Memory B cell (primary cell): ENCODE measurements at regions not wholly inside any gene's neighbourhood (a gene's known extent, or its start where the extent isn't known, plus 50 kb on each side); places are given as distances from the start of the nearest gene placed in this dataset.
"Not testable (repeated sequence)": the region's sequence is repeated elsewhere in the genome, so short reads cannot be mapped to it uniquely, and the experiment has no call there.

ENCODE experiments used
- ATAC-seq: fragments of 150-1000 bp; cut with Tn5 transposase; 2 replicates; pipeline ENCODE4 v1.10.0; 2021; ENCODE audit warnings: low read depth, mild to moderate bottlenecking, moderate library complexity
- DNase-seq, 2 donors: peaks; one replicate each; pipeline ENCODE4 v3.0.0; 2022; ENCODE audit warnings: low spot score in 2 of 2
- H3K27ac Mint-ChIP-seq: one replicate; pipeline ENCODE4 v1.8.0; 2022; ENCODE audit warnings: mild to moderate bottlenecking, moderate library complexity, mixed read lengths
- H3K27me3 Mint-ChIP-seq: one replicate; pipeline ENCODE4 v1.8.0; 2022; ENCODE audit warnings: mixed read lengths
- H3K36me3 Mint-ChIP-seq: one replicate; pipeline ENCODE4 v1.8.0; 2022; ENCODE audit warnings: mild to moderate bottlenecking, mixed read lengths
- H3K4me1 Mint-ChIP-seq: one replicate; pipeline ENCODE4 v1.8.0; 2022; ENCODE audit warnings: mixed read lengths
- H3K4me3 Mint-ChIP-seq: one replicate; pipeline ENCODE4 v1.8.0; 2022; ENCODE audit warnings: mild to moderate bottlenecking, moderate library complexity, mixed read lengths
- H3K9me3 Mint-ChIP-seq: one replicate; pipeline ENCODE4 v1.8.0; 2022; ENCODE audit warnings: mixed read lengths

DNA sequence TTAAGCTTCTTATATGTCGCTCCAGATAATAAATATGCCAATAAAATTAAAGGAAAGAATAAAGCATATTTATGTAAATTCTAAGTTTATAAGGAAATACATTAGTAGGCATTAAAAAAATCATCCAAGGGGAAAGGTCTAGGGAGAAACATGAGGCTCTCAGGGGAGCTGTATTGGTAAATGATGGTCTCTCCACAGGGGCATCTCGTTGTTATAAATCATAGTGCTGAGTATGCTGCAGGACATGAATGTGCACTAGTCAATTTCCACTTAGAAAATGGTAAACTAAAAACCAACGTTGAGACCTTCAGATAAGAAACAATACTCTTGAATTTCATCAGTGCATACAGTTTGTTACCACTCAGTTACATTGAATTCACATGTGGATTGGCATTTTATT, 194.0 kb upstream of the AHR start:
- Mint-ChIP-seq H3K36me3 (no peaks in the 10 kb centered on the region), H3K27me3 (no peaks in the 10 kb centered on the region), H3K27ac (no peak overlapping the region), H3K4me1 (no peaks in the 10 kb centered on the region), H3K9me3 (peaks cover 3% of the 10 kb centered on the region), H3K4me3 (no peak overlapping the region)
- no peak for ATAC-seq
- no peak for DNase-seq

- Mint-ChIP-seq H3K27me3 (no peaks in the 10 kb centered on the region), H3K9me3 (peaks cover 3% of the 10 kb centered on the region), H3K4me3 (no peak overlapping the region), H3K27ac (no peak overlapping the region), H3K4me1 (no peaks in the 10 kb centered on the region), H3K36me3 (no peaks in the 10 kb centered on the region)
- ATAC-seq: no peak
- no peak for DNase-seq
Observed at GRCh38 chr7:17105701-17106100, 192.8 kb upstream of the AHR start.

- no peak overlapping the region for H3K4me3 Mint-ChIP-seq
- no peaks in the 10 kb centered on the region for H3K4me1 Mint-ChIP-seq
- H3K9me3 Mint-ChIP-seq: no peaks in the 10 kb centered on the region
- no peak for ATAC-seq
- H3K36me3 Mint-ChIP-seq: no peaks in the 10 kb centered on the region
- no peaks in the 10 kb centered on the region for H3K27me3 Mint-ChIP-seq
- DNase-seq: no peak
- no peak overlapping the region for H3K27ac Mint-ChIP-seq
Observed at GRCh38 chr7:17108049-17108584, 190.3 kb upstream of the AHR start.

- H3K9me3 Mint-ChIP-seq: no peaks in the 10 kb centered on the region
- no peak overlapping the region for H3K4me3 Mint-ChIP-seq
- H3K4me1 Mint-ChIP-seq: no peaks in the 10 kb centered on the region
- H3K36me3 Mint-ChIP-seq: no peaks in the 10 kb centered on the region
- DNase-seq: no peak
- H3K27me3 Mint-ChIP-seq: no peaks in the 10 kb centered on the region
- ATAC-seq: no peak
- H3K27ac Mint-ChIP-seq: no peak overlapping the region
Observed at GRCh38 chr7:17109020-17109419, 189.4 kb upstream of the AHR start.

GRCh38 chr7:17113770-17114169, 184.7 kb upstream of the AHR start:
- not testable (repeated sequence) for H3K36me3 Mint-ChIP-seq, ATAC-seq, H3K27me3 Mint-ChIP-seq, DNase-seq, H3K4me3 Mint-ChIP-seq, H3K4me1 Mint-ChIP-seq, H3K27ac Mint-ChIP-seq, H3K9me3 Mint-ChIP-seq

- ATAC-seq: no peak
- H3K4me1 Mint-ChIP-seq: peaks cover 4% of the 10 kb centered on the region
- H3K27me3 Mint-ChIP-seq: peaks cover 1% of the 10 kb centered on the region
- peaks cover 2% of the 10 kb centered on the region for H3K9me3 Mint-ChIP-seq
- H3K4me3 Mint-ChIP-seq: no peak overlapping the region
- H3K36me3 Mint-ChIP-seq: no peaks in the 10 kb centered on the region
- no peak overlapping the region for H3K27ac Mint-ChIP-seq
- DNase-seq: no peak
Observed at GRCh38 chr7:17118412-17118811, 180.0 kb upstream of the AHR start.

GRCh38 chr7:17120756-17121155, 177.7 kb upstream of the AHR start:
- no peak for ATAC-seq
- Mint-ChIP-seq H3K27ac (no peak overlapping the region), H3K27me3 (peaks cover 1% of the 10 kb centered on the region)

GRCh38 chr7:17121671-17122070, 176.8 kb upstream of the AHR start:
- Mint-ChIP-seq H3K4me3 (no peak overlapping the region), H3K27me3 (peaks cover 1% of the 10 kb centered on the region), H3K27ac (no peak overlapping the region), H3K9me3 (no peaks in the 10 kb centered on the region), H3K36me3 (no peaks in the 10 kb centered on the region), H3K4me1 (peaks cover 4% of the 10 kb centered on the region)
- ATAC-seq (no peak), DNase-seq (no peak)

More at GRCh38 chr7:17120756-17121155, 177.7 kb upstream of the AHR start:
- no peaks in the 10 kb centered on the region for H3K36me3 Mint-ChIP-seq
- H3K4me3 Mint-ChIP-seq: no peak overlapping the region
- H3K9me3 Mint-ChIP-seq: no peaks in the 10 kb centered on the region
- peaks cover 4% of the 10 kb centered on the region for H3K4me1 Mint-ChIP-seq
- DNase-seq: no peak

DNA sequence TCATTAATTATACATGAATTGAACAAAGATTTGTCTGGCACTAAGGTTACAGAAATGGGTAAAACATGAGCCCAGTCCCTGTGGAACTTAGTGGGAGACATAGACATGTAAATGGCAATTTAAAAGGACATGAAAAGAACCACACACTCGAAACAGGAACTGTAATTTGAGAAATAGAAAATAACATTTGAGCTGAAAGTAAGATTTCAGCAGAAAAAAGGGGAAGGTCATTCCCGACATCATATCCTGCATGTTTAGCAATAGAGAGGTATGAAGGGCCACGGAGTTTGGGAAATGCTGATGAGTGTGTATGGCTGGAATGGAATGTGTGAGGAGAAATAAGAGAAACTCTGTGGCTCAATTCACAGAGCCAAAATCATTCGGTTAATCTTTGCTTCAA, 175.4 kb upstream of the AHR start:
- Mint-ChIP-seq H3K4me3 (peak overlapping the region; percentile 56), H3K27me3 (peaks cover 1% of the 10 kb centered on the region), H3K36me3 (no peaks in the 10 kb centered on the region), H3K4me1 (peaks cover 9% of the 10 kb centered on the region), H3K27ac (no peak overlapping the region), H3K9me3 (no peaks in the 10 kb centered on the region)
- ATAC-seq: peak; percentile 64
- DNase-seq: no peak

GRCh38 chr7:17126413-17127268, 171.8 kb upstream of the AHR start:
- no peaks in the 10 kb centered on the region for H3K36me3 Mint-ChIP-seq
- no peak overlapping the region for H3K27ac Mint-ChIP-seq
- ATAC-seq: no peak
- no peaks in the 10 kb centered on the region for H3K9me3 Mint-ChIP-seq
- DNase-seq: no peak
- no peak overlapping the region for H3K4me3 Mint-ChIP-seq
- H3K27me3 Mint-ChIP-seq: no peaks in the 10 kb centered on the region
- H3K4me1 Mint-ChIP-seq: peaks cover 15% of the 10 kb centered on the region

- Mint-ChIP-seq H3K4me3 (no peak overlapping the region), H3K27ac (no peak overlapping the region), H3K9me3 (no peaks in the 10 kb centered on the region), H3K27me3 (no peaks in the 10 kb centered on the region), H3K36me3 (no peaks in the 10 kb centered on the region), H3K4me1 (peaks cover 12% of the 10 kb centered on the region)
- ATAC-seq (no peak), DNase-seq (no peak)
Observed at GRCh38 chr7:17129218-17129617, 169.2 kb upstream of the AHR start.

- peaks cover 12% of the 10 kb centered on the region for H3K4me1 Mint-ChIP-seq
- no peaks in the 10 kb centered on the region for H3K9me3 Mint-ChIP-seq
- DNase-seq (no peak), ATAC-seq (no peak)
- H3K27me3 Mint-ChIP-seq: no peaks in the 10 kb centered on the region
- no peaks in the 10 kb centered on the region for H3K36me3 Mint-ChIP-seq
- no peak overlapping the region for H3K4me3 Mint-ChIP-seq
- no peak overlapping the region for H3K27ac Mint-ChIP-seq
Observed at GRCh38 chr7:17130281-17131059, 168.0 kb upstream of the AHR start.

- H3K4me3 Mint-ChIP-seq: no peak overlapping the region
- peaks cover 12% of the 10 kb centered on the region for H3K4me1 Mint-ChIP-seq
- no peaks in the 10 kb centered on the region for H3K36me3 Mint-ChIP-seq
- no peaks in the 10 kb centered on the region for H3K9me3 Mint-ChIP-seq
- H3K27ac Mint-ChIP-seq: no peak overlapping the region
- ATAC-seq (no peak), DNase-seq (no peak)
- no peaks in the 10 kb centered on the region for H3K27me3 Mint-ChIP-seq
Observed at GRCh38 chr7:17131060-17131345, 167.4 kb upstream of the AHR start.

DNA sequence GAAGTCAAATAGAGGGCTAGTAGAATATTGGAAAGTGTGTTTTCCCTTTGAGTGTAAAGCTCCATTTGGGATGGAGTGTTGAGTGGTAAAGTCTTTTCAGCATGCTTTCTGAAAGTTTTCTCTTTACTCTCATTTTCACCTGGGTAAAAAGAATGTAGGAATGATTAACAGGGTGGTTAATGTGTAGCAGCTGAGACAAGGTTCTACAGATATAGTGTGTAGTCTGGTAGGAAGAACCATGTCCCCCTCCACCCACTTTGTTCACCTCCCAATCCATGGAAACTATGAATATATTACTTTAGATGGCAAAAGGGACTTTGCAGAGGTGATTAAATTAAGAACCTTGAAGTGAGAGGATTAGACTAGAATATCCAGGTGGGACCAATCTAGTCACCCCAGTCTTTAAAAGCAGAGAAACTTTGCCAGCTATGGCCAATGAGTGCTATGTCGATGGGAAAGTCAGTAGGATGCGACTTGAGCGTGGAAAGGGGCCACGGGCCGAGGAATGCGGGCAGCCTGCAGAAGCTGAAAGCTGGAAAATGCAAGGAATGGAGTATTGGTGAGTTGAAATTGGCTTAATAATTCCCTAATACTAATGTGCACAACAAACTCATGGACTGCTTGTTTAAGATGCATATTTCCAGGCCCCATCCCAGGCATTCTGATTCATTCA, 166.3 kb upstream of the AHR start:
- DNase-seq: no peak
- Mint-ChIP-seq H3K9me3 (no peaks in the 10 kb centered on the region), H3K4me3 (no peak overlapping the region), H3K27me3 (no peaks in the 10 kb centered on the region), H3K4me1 (peaks cover 6% of the 10 kb centered on the region), H3K27ac (no peak overlapping the region), H3K36me3 (no peaks in the 10 kb centered on the region)
- no peak for ATAC-seq
